GM23248 (cell line): ENCODE measurements at regions not wholly inside any gene's neighbourhood (a gene's known extent, or its start where the extent isn't known, plus 50 kb on each side); places are given as distances from the start of the nearest gene placed in this dataset.

Experiments used
- EZH2 ChIP-seq: fragments of 200-600 bp; sonication (generic); IDR thresholded peaks from 2 replicates; pipeline ENCODE4 v1.6.1; 2018; ENCODE audit warnings: antibody characterized with exemption, mild to moderate bottlenecking; ENCODE audit not compliant: insufficient read depth, poor library complexity, severe bottlenecking
- EZH2phosphoT487 ChIP-seq: fragments of 200-600 bp; sonication (generic); IDR thresholded peaks from 2 replicates; pipeline ENCODE4 v1.6.1; 2018; ENCODE audit warnings: antibody characterized with exemption, moderate library complexity, mild to moderate bottlenecking, low read depth; ENCODE audit not compliant: insufficient read depth

DNA sequence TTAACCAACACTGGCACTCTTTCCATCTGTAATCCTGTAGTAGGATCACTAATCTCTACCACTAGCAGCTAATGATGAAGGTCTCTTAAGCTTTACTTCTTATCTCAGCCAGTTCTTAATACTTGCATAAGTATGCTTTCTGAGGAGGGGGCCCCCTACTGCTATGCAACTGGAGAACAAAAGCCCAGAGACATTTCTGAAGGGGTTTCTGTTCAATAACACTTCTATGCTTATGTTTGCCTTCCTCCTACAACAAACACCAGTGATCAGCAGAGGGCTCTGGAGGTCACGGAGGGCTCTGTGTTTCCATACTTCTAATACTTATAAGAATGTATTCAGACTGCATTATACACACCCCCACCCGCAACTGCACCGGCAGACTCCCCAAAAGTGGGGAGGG, 215.8 kb downstream of the BARHL2 start:
- no peak for TF ChIP-seq EZH2
- no peak for TF ChIP-seq EZH2phosphoT487
